Erythroblast (primary cell): ENCODE measurements at regions not wholly inside any gene's neighbourhood (a gene's known extent, or its start where the extent isn't known, plus 50 kb on each side); places are given as distances from the start of the nearest gene placed in this dataset.

ENCODE experiments used
- GATA1 ChIP-seq: IDR thresholded peaks from 2 replicates; pipeline ENCODE4 v1.6.1; 2011; ENCODE audit warnings: low read depth, mild to moderate bottlenecking, control low read depth, low read length, moderate library complexity
- POLR2A ChIP-seq: IDR thresholded peaks from 2 replicates; pipeline ENCODE4 v1.6.1; 2011; ENCODE audit warnings: mild to moderate bottlenecking, low read length

- TF ChIP-seq POLR2A (no peak), GATA1 (no peak)
Measured at GRCh38 chr17:52606098-52606497, 447.6 kb upstream of the CA10 start.
